T-helper 17 cell (primary cell): ENCODE measurements at regions not wholly inside any gene's neighbourhood (a gene's known extent, or its start where the extent isn't known, plus 50 kb on each side); places are given as distances from the start of the nearest gene placed in this dataset.

Experiments
- ATAC-seq: fragments of 150-1000 bp; cut with Tn5 transposase; 2 replicates; pipeline ENCODE4 v1.10.0; 2021; ENCODE audit warnings: mild to moderate bottlenecking, moderate library complexity
- DNase-seq, 3 donors: peaks; one replicate each; pipeline versions ENCODE4 v3.0.0 to v3.0.0-alpha.2; 2020 to 2021
- H3K9me3 ChIP-seq: one replicate; pipeline ENCODE4 v1.7.0; 2013; ENCODE audit warnings: low read length, mild to moderate bottlenecking; ENCODE audit not compliant: control insufficient read depth, poor library complexity, severe bottlenecking
- H3K27ac Mint-ChIP-seq: one replicate; pipeline ENCODE4 v1.8.0; 2022; ENCODE audit warnings: mild to moderate bottlenecking, moderate library complexity, mixed read lengths
- H3K27me3 Mint-ChIP-seq: one replicate; pipeline ENCODE4 v1.8.0; 2022; ENCODE audit warnings: mixed read lengths
- H3K36me3 Mint-ChIP-seq: one replicate; pipeline ENCODE4 v1.8.0; 2022; ENCODE audit warnings: low read depth, mixed read lengths
- H3K4me1 Mint-ChIP-seq: one replicate; pipeline ENCODE4 v1.8.0; 2022; ENCODE audit warnings: mild to moderate bottlenecking, mixed read lengths
- H3K4me3 Mint-ChIP-seq: one replicate; pipeline ENCODE4 v1.8.0; 2022; ENCODE audit warnings: mild to moderate bottlenecking, moderate library complexity, mixed read lengths

GRCh38 chr19:34838248-34838647 is 65.2 kb upstream of the ZNF599 start:
- Mint-ChIP-seq H3K4me1 (peaks cover 27% of the 10 kb centered on the region), H3K36me3 (peaks cover 3% of the 10 kb centered on the region), H3K4me3 (peak overlapping the region; percentile 57), H3K27me3 (no peaks in the 10 kb centered on the region), H3K27ac (no peak overlapping the region)
- H3K9me3 ChIP-seq: no peaks in the 10 kb centered on the region
- DNase-seq (no peak), ATAC-seq (no peak)

- no peaks in the 10 kb centered on the region for H3K27me3 Mint-ChIP-seq
- DNase-seq: no peak
- no peaks in the 10 kb centered on the region for H3K9me3 ChIP-seq
- H3K36me3 Mint-ChIP-seq: peaks cover 3% of the 10 kb centered on the region
- H3K27ac Mint-ChIP-seq: peak overlapping the region; percentile 84
- H3K4me3 Mint-ChIP-seq: peak overlapping the region; percentile 47
- no peak for ATAC-seq
- H3K4me1 Mint-ChIP-seq: peaks cover 20% of the 10 kb centered on the region
Measured at GRCh38 chr19:34837262-34837661, 64.2 kb upstream of the ZNF599 start.

- Mint-ChIP-seq H3K36me3 (no peaks in the 10 kb centered on the region), H3K27ac (no peak overlapping the region), H3K4me3 (no peak overlapping the region), H3K4me1 (peaks cover 17% of the 10 kb centered on the region), H3K27me3 (no peaks in the 10 kb centered on the region)
- no peaks in the 10 kb centered on the region for H3K9me3 ChIP-seq
- DNase-seq (no peak), ATAC-seq (no peak)
Measured at GRCh38 chr19:34835631-34836351, 62.8 kb upstream of the ZNF599 start.

GRCh38 chr19:34834472-34835061 is 61.6 kb upstream of the ZNF599 start:
- Mint-ChIP-seq H3K4me3 (no peak overlapping the region), H3K27ac (no peak overlapping the region), H3K36me3 (no peaks in the 10 kb centered on the region), H3K4me1 (peaks cover 14% of the 10 kb centered on the region), H3K27me3 (no peaks in the 10 kb centered on the region)
- DNase-seq (no peak), ATAC-seq (no peak)
- no peaks in the 10 kb centered on the region for H3K9me3 ChIP-seq

GRCh38 chr19:34832581-34833112 is 59.6 kb upstream of the ZNF599 start:
- DNase-seq: no peak
- H3K9me3 ChIP-seq: no peaks in the 10 kb centered on the region
- no peak overlapping the region for H3K4me3 Mint-ChIP-seq
- peaks cover 5% of the 10 kb centered on the region for H3K4me1 Mint-ChIP-seq
- H3K27me3 Mint-ChIP-seq: no peaks in the 10 kb centered on the region
- no peak for ATAC-seq
- H3K27ac Mint-ChIP-seq: no peak overlapping the region
- H3K36me3 Mint-ChIP-seq: peaks cover 1% of the 10 kb centered on the region

GRCh38 chr19:34831714-34832113 is 58.7 kb upstream of the ZNF599 start:
- no peaks in the 10 kb centered on the region for H3K4me1 Mint-ChIP-seq
- DNase-seq: no peak
- no peaks in the 10 kb centered on the region for H3K9me3 ChIP-seq
- ATAC-seq: no peak
- H3K36me3 Mint-ChIP-seq: peaks cover 2% of the 10 kb centered on the region
- no peak overlapping the region for H3K4me3 Mint-ChIP-seq
- H3K27ac Mint-ChIP-seq: no peak overlapping the region
- H3K27me3 Mint-ChIP-seq: no peaks in the 10 kb centered on the region

GRCh38 chr19:34828156-34828555 is 55.1 kb upstream of the ZNF599 start:
- no peak for ATAC-seq
- no peaks in the 10 kb centered on the region for H3K27me3 Mint-ChIP-seq

GRCh38 chr19:34825212-34825611 is 52.2 kb upstream of the ZNF599 start:
- Mint-ChIP-seq H3K36me3 (peaks cover 4% of the 10 kb centered on the region), H3K4me3 (no peak overlapping the region), H3K27me3 (no peaks in the 10 kb centered on the region), H3K4me1 (no peaks in the 10 kb centered on the region), H3K27ac (no peak overlapping the region)
- no peak for ATAC-seq
- H3K9me3 ChIP-seq: no peaks in the 10 kb centered on the region
- DNase-seq: no peak

More at GRCh38 chr19:34828156-34828555, 55.1 kb upstream of the ZNF599 start:
- DNase-seq: no peak
- H3K4me1 Mint-ChIP-seq: no peaks in the 10 kb centered on the region
- no peak overlapping the region for H3K27ac Mint-ChIP-seq
- H3K36me3 Mint-ChIP-seq: peaks cover 4% of the 10 kb centered on the region
- no peak overlapping the region for H3K4me3 Mint-ChIP-seq
- H3K9me3 ChIP-seq: no peaks in the 10 kb centered on the region

GRCh38 chr19:34824686-34825085 is 51.7 kb upstream of the ZNF599 start:
- Mint-ChIP-seq H3K4me1 (no peaks in the 10 kb centered on the region), H3K27ac (no peak overlapping the region), H3K27me3 (no peaks in the 10 kb centered on the region), H3K36me3 (peaks cover 9% of the 10 kb centered on the region), H3K4me3 (no peak overlapping the region)
- ATAC-seq: no peak
- DNase-seq: no peak
- no peaks in the 10 kb centered on the region for H3K9me3 ChIP-seq
